Thymus (tissue), 11 donors: ENCODE measurements at regions not wholly inside any gene's neighbourhood (a gene's known extent, or its start where the extent isn't known, plus 50 kb on each side); places are given as distances from the start of the nearest gene placed in this dataset.
"Not testable (repeated sequence)": the region's sequence is repeated elsewhere in the genome, so short reads cannot be mapped to it uniquely, and the experiment has no call there.

Experiments
- DNase-seq, 9 donors: peaks; one replicate each; pipeline ENCODE4 v3.0.0-alpha.2; 2013; ENCODE audit warnings: low spot score in 9 of 9, low read depth in 6 of 9, missing footprints in 1 of 9
- H3K27ac ChIP-seq, 2 donors: one replicate each; pipeline ENCODE4 v1.5.1; 2013; ENCODE audit warnings: control low read depth in 1 of 2, low read depth in 1 of 2, low read length in 1 of 2, mild to moderate bottlenecking in 1 of 2, moderate library complexity in 1 of 2
- H3K27me3 ChIP-seq, 2 donors: one replicate each; pipeline ENCODE4 v1.5.1; 2013; ENCODE audit warnings: low read length in 1 of 2; ENCODE audit not compliant: control insufficient read depth in 2 of 2, insufficient read depth in 1 of 2
- H3K36me3 ChIP-seq, 2 donors: one replicate each; pipeline ENCODE4 v1.5.1; 2013; ENCODE audit warnings: low read length in 1 of 2, mild to moderate bottlenecking in 1 of 2, moderate library complexity in 1 of 2; ENCODE audit not compliant: control insufficient read depth in 2 of 2, insufficient read depth in 2 of 2
- H3K4me1 ChIP-seq, 2 donors: one replicate each; pipeline ENCODE4 v1.5.1; 2013; ENCODE audit warnings: low read length in 2 of 2; ENCODE audit not compliant: control insufficient read depth in 2 of 2, insufficient read depth in 2 of 2
- H3K4me3 ChIP-seq, 2 donors: one replicate each; pipeline ENCODE4 v1.5.1; 2013; ENCODE audit warnings: low read length in 2 of 2, control low read depth in 1 of 2, mild to moderate bottlenecking in 1 of 2
- H3K9me3 ChIP-seq, 2 donors: one replicate each; pipeline ENCODE4 v1.5.1; 2013; ENCODE audit warnings: low read length in 1 of 2, mild to moderate bottlenecking in 1 of 2; ENCODE audit not compliant: control insufficient read depth in 2 of 2, insufficient read depth in 1 of 2
- WGBS: extraction: QIAGEN DNeasy Blood & Tissue Kit; methylation state at CpG from one replicate; pipeline ENCODE4 v1.1.7; 2013; 5-methylcytosine and 5-hydroxymethylcytosine counted together
- donor health status: healthy.

- 60% methylated on average over 3 of the region's 3 CpGs for WGBS
- no peak for DNase-seq
- no peak overlapping the region for H3K4me3 ChIP-seq
These were observed 926.9 kb downstream of the TMTC2 start for GRCh38 chr12:83613586-83614110.

GRCh38 chr12:83603106-83603505 is 916.4 kb downstream of the TMTC2 start:
- 92% methylated on average over 1 of the region's 1 CpG for WGBS
- Histone ChIP-seq H3K27ac (no peak overlapping the region), H3K27me3 (no peaks in the 10 kb centered on the region), H3K36me3 (no peaks in the 10 kb centered on the region), H3K4me3 (no peak overlapping the region), H3K9me3 (no peaks in the 10 kb centered on the region), H3K4me1 (no peaks in the 10 kb centered on the region)
- no peak for DNase-seq

More at GRCh38 chr12:83613586-83614110, 926.9 kb downstream of the TMTC2 start:
- no peaks in the 10 kb centered on the region for H3K27me3 ChIP-seq
- H3K27ac ChIP-seq: no peak overlapping the region
- H3K4me1 ChIP-seq: no peaks in the 10 kb centered on the region
- no peaks in the 10 kb centered on the region for H3K9me3 ChIP-seq
- no peaks in the 10 kb centered on the region for H3K36me3 ChIP-seq

GRCh38 chr12:83575326-83575725 is 888.6 kb downstream of the TMTC2 start:
- Histone ChIP-seq H3K27me3 (no peaks in the 10 kb centered on the region), H3K27ac (no peak overlapping the region), H3K4me3 (no peak overlapping the region), H3K36me3 (no peaks in the 10 kb centered on the region), H3K4me1 (no peaks in the 10 kb centered on the region), H3K9me3 (no peaks in the 10 kb centered on the region)
- 83% methylated on average over 3 of the region's 3 CpGs for WGBS
- no peak for DNase-seq

GRCh38 chr12:83574142-83574541 is 887.4 kb downstream of the TMTC2 start:
- Histone ChIP-seq H3K9me3 (no peaks in the 10 kb centered on the region), H3K27me3 (no peaks in the 10 kb centered on the region), H3K4me3 (no peak overlapping the region), H3K4me1 (no peaks in the 10 kb centered on the region), H3K27ac (no peak overlapping the region), H3K36me3 (no peaks in the 10 kb centered on the region)
- no peak for DNase-seq
- 87% methylated on average over 2 of the region's 2 CpGs for WGBS

GRCh38 chr12:83573671-83574070 is 887.0 kb downstream of the TMTC2 start:
- WGBS: 78% methylated on average over 4 of the region's 4 CpGs
- Histone ChIP-seq H3K27me3 (no peaks in the 10 kb centered on the region), H3K4me3 (no peak overlapping the region), H3K4me1 (no peaks in the 10 kb centered on the region), H3K9me3 (no peaks in the 10 kb centered on the region), H3K36me3 (no peaks in the 10 kb centered on the region), H3K27ac (no peak overlapping the region)
- DNase-seq: no peak

GRCh38 chr12:83559650-83560049 is 872.9 kb downstream of the TMTC2 start:
- H3K4me1 ChIP-seq: no peaks in the 10 kb centered on the region
- DNase-seq: no peak
- peaks cover 0 to 8% of the 10 kb centered on the region in 2 donors for H3K9me3 ChIP-seq
- H3K27ac ChIP-seq: no peak overlapping the region
- WGBS: 91% methylated on average over 1 of the region's 1 CpG
- no peaks in the 10 kb centered on the region for H3K27me3 ChIP-seq
- no peak overlapping the region for H3K4me3 ChIP-seq
- no peaks in the 10 kb centered on the region for H3K36me3 ChIP-seq

- not testable (repeated sequence) for H3K36me3 ChIP-seq, DNase-seq, H3K4me3 ChIP-seq, H3K4me1 ChIP-seq, H3K27ac ChIP-seq, H3K27me3 ChIP-seq
- 85% methylated on average over 7 of the region's 7 CpGs for WGBS
- H3K9me3 ChIP-seq: peaks cover 0 to 14% of the 10 kb centered on the region in 2 donors
These were observed 869.3 kb downstream of the TMTC2 start for GRCh38 chr12:83556040-83556439.

GRCh38 chr12:83541446-83541845 is 854.7 kb downstream of the TMTC2 start:
- DNase-seq: no peak
- H3K36me3 ChIP-seq: no peaks in the 10 kb centered on the region
- H3K27ac ChIP-seq: no peak overlapping the region

GRCh38 chr12:83538361-83538965 is 851.8 kb downstream of the TMTC2 start:
- DNase-seq: no peak
- Histone ChIP-seq H3K4me3 (no peak overlapping the region), H3K27ac (no peak overlapping the region), H3K4me1 (no peaks in the 10 kb centered on the region), H3K27me3 (no peaks in the 10 kb centered on the region), H3K36me3 (no peaks in the 10 kb centered on the region), H3K9me3 (no peaks in the 10 kb centered on the region)
- 94% methylated on average over 3 of the region's 3 CpGs for WGBS

More at GRCh38 chr12:83541446-83541845, 854.7 kb downstream of the TMTC2 start:
- H3K27me3 ChIP-seq: no peaks in the 10 kb centered on the region
- H3K4me3 ChIP-seq: no peak overlapping the region
- H3K9me3 ChIP-seq: no peaks in the 10 kb centered on the region
- no peaks in the 10 kb centered on the region for H3K4me1 ChIP-seq
